Mucosa of descending colon (tissue), 3 donors: ENCODE measurements at regions not wholly inside any gene's neighbourhood (a gene's known extent, or its start where the extent isn't known, plus 50 kb on each side); places are given as distances from the start of the nearest gene placed in this dataset.
"Not testable (repeated sequence)": the region's sequence is repeated elsewhere in the genome, so short reads cannot be mapped to it uniquely, and the experiment has no call there.

Source experiments
- ATAC-seq: fragments of 200-7000 bp; cut with Tn5 transposase; one replicate; pipeline ENCODE4 v1.9.1; 2020; ENCODE audit warnings: mild to moderate bottlenecking, moderate library complexity
- DNase-seq, 3 donors: peaks; one replicate each; pipeline ENCODE4 v3.0.0-alpha.2; 2020
- H3K36me3 ChIP-seq: fragments of 200-600 bp; one replicate; pipeline ENCODE4 v1.8.0; 2021; ENCODE audit warnings: low read depth, mild to moderate bottlenecking
- H3K4me1 ChIP-seq: fragments of 200-600 bp; one replicate; pipeline ENCODE4 v1.8.0; 2021; ENCODE audit warnings: low read depth, mild to moderate bottlenecking
- H3K4me3 ChIP-seq: fragments of 200-600 bp; one replicate; pipeline ENCODE4 v1.8.0; 2021; ENCODE audit warnings: mild to moderate bottlenecking
- H3K9me3 ChIP-seq: fragments of 200-600 bp; one replicate; pipeline ENCODE4 v1.8.0; 2021; ENCODE audit warnings: mild to moderate bottlenecking
- CTCF ChIP-seq: fragments of 200-600 bp; IDR thresholded peaks from one replicate; pipeline ENCODE4 v1.8.0; 2022; ENCODE audit warnings: antibody characterized with exemption, mild to moderate bottlenecking
- intact Hi-C, 2 donors: fragments of 100-400 bp; cut with DNase I in 1 of 2; cut with micrococcal nuclease in 1 of 2; formaldehyde crosslinking; loops; one replicate each; pipeline versions ENCODE4 v1.11.0 to v1.11.1; 2022; cut with DNase I, micrococcal nuclease
- donor health status: DM: no; HTN: no; CAD: no; lungs with moderate emphysema.
- donor health status: DM: no; HTN: no; CAD: no.
- donor health status: DM: no; HTN: yes; CAD: no.

DNA sequence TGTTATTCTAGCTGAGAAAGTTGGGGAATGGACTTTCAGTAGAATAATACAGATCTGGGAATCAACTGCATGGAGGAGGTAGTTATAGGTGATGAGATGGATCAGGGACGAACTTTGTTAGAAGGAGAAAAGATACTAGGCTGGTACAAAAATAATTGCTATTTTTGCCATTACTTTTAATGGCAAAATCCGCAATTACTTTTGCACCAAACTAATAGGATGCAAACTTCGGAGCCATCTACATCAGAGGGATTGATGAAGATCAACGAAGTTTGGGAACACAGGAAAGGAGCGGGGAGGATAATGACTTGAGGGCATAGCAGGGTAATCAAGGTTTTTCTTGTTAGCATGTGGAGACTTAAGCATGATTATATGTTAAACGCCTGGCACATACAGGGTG is 111.9 kb downstream of the DEFB131A start:
- intact Hi-C loops, H3K36me3 ChIP-seq, H3K4me3 ChIP-seq, DNase-seq, ATAC-seq, H3K9me3 ChIP-seq, H3K4me1 ChIP-seq: not testable (repeated sequence)

DNA sequence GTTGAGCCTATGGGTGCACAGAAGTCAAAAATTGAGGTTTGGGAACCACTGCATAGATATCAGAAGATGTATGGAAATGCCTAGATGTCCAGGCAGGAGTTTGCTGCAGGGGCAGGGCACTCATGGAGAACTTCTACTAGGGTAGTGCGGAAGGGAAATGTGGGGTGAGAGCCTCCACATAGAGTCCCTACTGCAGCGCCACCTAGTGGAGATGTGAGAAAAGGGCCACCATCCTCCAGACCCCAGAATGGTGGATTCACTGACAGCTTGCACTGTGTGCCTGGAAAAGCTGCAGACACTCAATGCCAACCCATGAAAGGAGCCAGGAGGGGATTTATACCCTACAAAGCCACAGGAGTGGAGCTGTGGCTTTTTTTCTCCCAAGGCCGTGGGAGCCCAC is 133.7 kb downstream of the DEFB131A start:
- not testable (repeated sequence) for ATAC-seq

DNA sequence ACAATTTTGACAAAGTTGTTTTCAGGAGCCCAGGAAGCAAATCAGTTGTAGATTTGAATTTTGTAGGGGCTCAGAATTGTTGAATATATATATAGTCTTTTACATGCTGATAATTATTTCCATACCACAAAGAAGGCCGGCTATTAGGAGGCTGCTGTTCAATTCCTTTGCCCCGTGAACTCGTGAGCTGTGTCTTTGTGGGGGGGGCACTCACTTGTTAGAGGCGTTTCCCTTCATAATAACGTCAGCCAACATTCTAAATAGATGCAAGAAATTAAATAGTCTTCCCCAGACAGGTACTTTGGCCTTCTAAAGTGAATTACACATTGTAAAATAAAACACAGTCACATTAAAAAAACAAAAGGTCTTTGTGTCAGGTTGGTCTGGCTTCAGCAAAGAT is 138.7 kb downstream of the DEFB131A start:
- ATAC-seq (peak; percentile 50), DNase-seq (peak in 2 of 3 donors; percentile 56 to 81)
- intact Hi-C loops = loop anchor here in 1 of 2 donors (10.0 kb wide), 1 partner anchor 48 kb away; no protein-coding TSS in a partner anchor
- not testable (repeated sequence) for H3K4me3 ChIP-seq, H3K4me1 ChIP-seq, H3K9me3 ChIP-seq, H3K36me3 ChIP-seq

More for the DNA sequence above, 133.7 kb downstream of the DEFB131A start:
- H3K4me1 ChIP-seq, H3K4me3 ChIP-seq, intact Hi-C loops, H3K36me3 ChIP-seq, H3K9me3 ChIP-seq, DNase-seq: not testable (repeated sequence)

- intact Hi-C loops = no loop called here
- no peak for ATAC-seq
- H3K4me3 ChIP-seq = no peak overlapping the region
- DNase-seq = no peak
- no peaks in the 10 kb centered on the region for H3K36me3 ChIP-seq
- no peaks in the 10 kb centered on the region for H3K9me3 ChIP-seq
- no peak for TF ChIP-seq CTCF
- peaks cover 7% of the 10 kb centered on the region for H3K4me1 ChIP-seq
These were observed 147.8 kb downstream of the DEFB131A start for GRCh38 chr4:9592010-9592409.

DNA sequence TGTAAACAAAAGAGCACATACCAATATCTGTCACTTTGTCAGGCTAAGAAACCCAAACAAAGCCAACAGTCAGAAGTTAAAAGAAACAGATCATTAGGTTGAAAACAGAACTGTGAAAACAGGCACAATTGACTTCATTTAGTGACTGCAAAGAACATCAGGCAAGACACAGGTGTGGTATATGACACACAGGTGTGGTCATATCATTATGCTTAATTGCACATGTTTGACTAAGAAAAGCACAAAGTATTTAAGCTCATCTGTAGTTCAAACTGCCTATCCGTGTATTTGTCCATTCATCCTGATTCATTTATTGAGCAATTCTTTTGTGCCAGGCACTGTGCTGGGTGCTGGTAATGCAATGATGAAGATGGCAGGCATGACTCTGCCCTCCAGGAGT is 150.7 kb downstream of the DEFB131A start:
- no peak for DNase-seq
- no peak for TF ChIP-seq CTCF
- ATAC-seq = peak; percentile 82
- H3K4me3 ChIP-seq = no peak overlapping the region
- peaks cover 7% of the 10 kb centered on the region for H3K4me1 ChIP-seq
- H3K36me3 ChIP-seq = no peaks in the 10 kb centered on the region
- no peaks in the 10 kb centered on the region for H3K9me3 ChIP-seq
- intact Hi-C loops = no loop called here

DNA sequence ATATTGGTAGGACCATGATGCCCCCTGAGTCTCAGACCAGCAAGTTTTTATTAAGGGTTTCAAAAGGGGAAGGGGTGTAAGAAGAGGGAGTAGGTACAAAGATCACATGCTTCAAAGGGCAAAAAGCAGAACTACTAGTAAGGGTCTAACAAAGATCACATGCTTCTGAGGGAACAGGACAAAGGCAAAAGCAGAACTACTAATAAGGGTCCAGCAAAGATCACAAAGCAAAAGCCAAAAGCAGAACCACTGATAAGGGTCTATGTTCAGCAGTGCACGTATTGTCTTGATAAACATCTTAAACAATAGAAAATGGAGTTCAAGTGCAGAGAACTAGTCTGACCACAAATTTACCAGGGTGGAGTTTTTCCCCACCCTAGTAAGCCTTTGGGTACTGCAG is 151.3 kb downstream of the DEFB131A start:
- intact Hi-C loops, H3K4me1 ChIP-seq, DNase-seq, ATAC-seq, H3K9me3 ChIP-seq, H3K4me3 ChIP-seq, H3K36me3 ChIP-seq: not testable (repeated sequence)

DNA sequence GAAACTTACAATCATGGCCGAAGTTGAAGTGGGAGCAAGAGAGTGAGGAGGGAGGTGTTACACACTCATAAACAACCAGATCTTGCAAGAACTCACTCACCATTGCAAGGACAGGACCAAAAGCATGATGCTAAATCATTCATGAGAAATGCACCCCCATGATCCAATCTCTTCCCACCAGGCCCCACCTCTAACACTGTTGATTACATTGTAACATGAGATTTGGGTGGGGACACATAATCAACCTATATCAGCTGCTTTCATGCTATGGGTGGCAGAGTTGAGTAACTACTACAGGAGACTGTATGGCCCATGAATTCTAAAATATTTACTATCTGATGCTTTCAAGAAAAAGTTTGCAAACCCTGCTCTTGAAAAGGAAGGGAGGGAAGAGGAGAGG is 155.1 kb downstream of the DEFB131A start:
- H3K9me3 ChIP-seq = no peaks in the 10 kb centered on the region
- ATAC-seq = no peak
- H3K4me1 ChIP-seq = peaks cover 10% of the 10 kb centered on the region
- H3K4me3 ChIP-seq = no peak overlapping the region
- no peak for DNase-seq
- intact Hi-C loops = no loop called here
- H3K36me3 ChIP-seq = no peaks in the 10 kb centered on the region
- TF ChIP-seq CTCF = no peak

GRCh38 chr4:9600246-9600645 is 156.0 kb downstream of the DEFB131A start:
- ATAC-seq (no peak), DNase-seq (no peak)
- peaks cover 4% of the 10 kb centered on the region for H3K4me1 ChIP-seq
- intact Hi-C loops = no loop called here
- no peak overlapping the region for H3K4me3 ChIP-seq
- no peaks in the 10 kb centered on the region for H3K9me3 ChIP-seq
- H3K36me3 ChIP-seq = no peaks in the 10 kb centered on the region
- no peak for TF ChIP-seq CTCF
